Loucy (cell line): ENCODE measurements at regions not wholly inside any gene's neighbourhood (a gene's known extent, or its start where the extent isn't known, plus 50 kb on each side); places are given as distances from the start of the nearest gene placed in this dataset.

Experiments used
- H2AFZ ChIP-seq: fragments of 200-600 bp; sonication (generic); 2 replicates; pipeline ENCODE4 v1.6.0; 2016; ENCODE audit warnings: antibody characterized with exemption, mild to moderate bottlenecking, low read length, moderate library complexity
- H3F3A ChIP-seq: fragments of 200-600 bp; 2 replicates; pipeline ENCODE4 v1.6.0; 2016; ENCODE audit warnings: antibody characterized with exemption, low read depth, mild to moderate bottlenecking
- H3K27me3 ChIP-seq: fragments of 200-600 bp; sonication (generic); 2 replicates; pipeline ENCODE4 v1.6.1; 2014; ENCODE audit warnings: low read length, mild to moderate bottlenecking; ENCODE audit not compliant: insufficient read depth, poor library complexity, severe bottlenecking
- H3K36me3 ChIP-seq: fragments of 200-600 bp; sonication (generic); 2 replicates; pipeline ENCODE4 v1.6.1; 2016; ENCODE audit warnings: low read length; ENCODE audit not compliant: insufficient read depth
- H3K4me1 ChIP-seq: fragments of 200-600 bp; sonication (generic); 2 replicates; pipeline ENCODE4 v1.5.1; 2014; ENCODE audit warnings: low read length, mild to moderate bottlenecking; ENCODE audit not compliant: insufficient read depth, poor library complexity, severe bottlenecking
- H3K4me2 ChIP-seq: fragments of 200-600 bp; sonication (generic); 2 replicates; pipeline ENCODE4 v1.6.0; 2014; ENCODE audit warnings: antibody characterized with exemption, low read length, low read depth, mild to moderate bottlenecking; ENCODE audit not compliant: poor library complexity, severe bottlenecking
- H3K4me3 ChIP-seq: fragments of 200-600 bp; sonication (generic); 2 replicates; pipeline ENCODE4 v1.5.1; 2014; ENCODE audit warnings: low read length, mild to moderate bottlenecking, mixed read lengths; ENCODE audit not compliant: poor library complexity, severe bottlenecking
- H3K79me2 ChIP-seq: fragments of 200-600 bp; sonication (generic); 2 replicates; pipeline ENCODE4 v1.6.1; 2014; ENCODE audit warnings: low read length; ENCODE audit not compliant: insufficient read depth
- H3K9ac ChIP-seq: fragments of 200-600 bp; sonication (generic); 2 replicates; pipeline ENCODE4 v1.6.0; 2014; ENCODE audit warnings: mild to moderate bottlenecking, low read depth, low read length, moderate library complexity; ENCODE audit not compliant: poor library complexity, severe bottlenecking
- H3K9me2 ChIP-seq: fragments of 200-600 bp; sonication (generic); replicated peaks from 2 replicates; pipeline ENCODE4 v1.6.1; 2016; ENCODE audit warnings: low read depth, low read length, mixed read lengths
- H3K9me3 ChIP-seq: fragments of 200-600 bp; sonication (generic); 2 replicates; pipeline ENCODE4 v1.6.1; 2014; ENCODE audit warnings: mild to moderate bottlenecking, antibody characterized with exemption, low read length, low read depth; ENCODE audit not compliant: insufficient read depth
- H4K20me1 ChIP-seq: fragments of 200-600 bp; sonication (generic); 2 replicates; pipeline ENCODE4 v1.6.0; 2014; ENCODE audit warnings: antibody characterized with exemption, low read length, mild to moderate bottlenecking; ENCODE audit not compliant: insufficient read depth, poor library complexity, severe bottlenecking
- EZH2phosphoT487 ChIP-seq: fragments of 200-600 bp; IDR thresholded peaks from 2 replicates; pipeline ENCODE4 v1.6.1; 2018; ENCODE audit warnings: antibody characterized with exemption, mild to moderate bottlenecking, moderate library complexity, borderline replicate concordance
- TF ChIP-seq, protein P1 (sequence below): fragments of 200-600 bp; sonication (generic); conservative IDR thresholded peaks from 2 replicates; pipeline ENCODE4 v1.5.1; 2014; ENCODE audit warnings: mild to moderate bottlenecking, antibody characterized with exemption, low read length

DNA sequence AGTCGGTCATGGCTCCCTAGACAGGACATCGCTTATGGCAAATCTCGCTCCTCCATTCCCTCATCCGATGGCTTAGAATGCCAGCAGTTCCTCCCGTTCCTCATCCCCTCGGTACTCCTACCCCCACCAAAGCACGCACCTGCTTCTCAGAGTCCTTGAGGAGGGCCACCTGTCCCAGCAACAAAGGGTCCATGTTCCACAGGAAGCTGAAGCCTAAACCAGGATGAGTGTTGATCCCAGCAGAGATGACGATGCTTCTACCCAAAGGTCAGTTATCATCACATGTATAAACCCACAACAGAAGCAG, 111.2 kb downstream of the THBS2 start:
- no peak overlapping the region for H3K9ac ChIP-seq
- H2AFZ ChIP-seq = no peak overlapping the region
- no peaks in the 10 kb centered on the region for H3K27me3 ChIP-seq
- peaks cover 8% of the 10 kb centered on the region; the same call in 1 of the 2 replicates for H3K9me3 ChIP-seq
- no peaks in the 10 kb centered on the region for H3K36me3 ChIP-seq
- no peaks in the 10 kb centered on the region for H3K9me2 ChIP-seq
- H4K20me1 ChIP-seq = no peaks in the 10 kb centered on the region
- H3F3A ChIP-seq = no peaks in the 10 kb centered on the region
- H3K4me2 ChIP-seq = no peak overlapping the region
- H3K79me2 ChIP-seq = no peaks in the 10 kb centered on the region
- no peak for TF ChIP-seq EZH2phosphoT487
- TF ChIP-seq, protein P1, sequence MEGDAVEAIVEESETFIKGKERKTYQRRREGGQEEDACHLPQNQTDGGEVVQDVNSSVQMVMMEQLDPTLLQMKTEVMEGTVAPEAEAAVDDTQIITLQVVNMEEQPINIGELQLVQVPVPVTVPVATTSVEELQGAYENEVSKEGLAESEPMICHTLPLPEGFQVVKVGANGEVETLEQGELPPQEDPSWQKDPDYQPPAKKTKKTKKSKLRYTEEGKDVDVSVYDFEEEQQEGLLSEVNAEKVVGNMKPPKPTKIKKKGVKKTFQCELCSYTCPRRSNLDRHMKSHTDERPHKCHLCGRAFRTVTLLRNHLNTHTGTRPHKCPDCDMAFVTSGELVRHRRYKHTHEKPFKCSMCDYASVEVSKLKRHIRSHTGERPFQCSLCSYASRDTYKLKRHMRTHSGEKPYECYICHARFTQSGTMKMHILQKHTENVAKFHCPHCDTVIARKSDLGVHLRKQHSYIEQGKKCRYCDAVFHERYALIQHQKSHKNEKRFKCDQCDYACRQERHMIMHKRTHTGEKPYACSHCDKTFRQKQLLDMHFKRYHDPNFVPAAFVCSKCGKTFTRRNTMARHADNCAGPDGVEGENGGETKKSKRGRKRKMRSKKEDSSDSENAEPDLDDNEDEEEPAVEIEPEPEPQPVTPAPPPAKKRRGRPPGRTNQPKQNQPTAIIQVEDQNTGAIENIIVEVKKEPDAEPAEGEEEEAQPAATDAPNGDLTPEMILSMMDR = no peak
- H3K4me3 ChIP-seq = no peak overlapping the region
- no peaks in the 10 kb centered on the region for H3K4me1 ChIP-seq

DNA sequence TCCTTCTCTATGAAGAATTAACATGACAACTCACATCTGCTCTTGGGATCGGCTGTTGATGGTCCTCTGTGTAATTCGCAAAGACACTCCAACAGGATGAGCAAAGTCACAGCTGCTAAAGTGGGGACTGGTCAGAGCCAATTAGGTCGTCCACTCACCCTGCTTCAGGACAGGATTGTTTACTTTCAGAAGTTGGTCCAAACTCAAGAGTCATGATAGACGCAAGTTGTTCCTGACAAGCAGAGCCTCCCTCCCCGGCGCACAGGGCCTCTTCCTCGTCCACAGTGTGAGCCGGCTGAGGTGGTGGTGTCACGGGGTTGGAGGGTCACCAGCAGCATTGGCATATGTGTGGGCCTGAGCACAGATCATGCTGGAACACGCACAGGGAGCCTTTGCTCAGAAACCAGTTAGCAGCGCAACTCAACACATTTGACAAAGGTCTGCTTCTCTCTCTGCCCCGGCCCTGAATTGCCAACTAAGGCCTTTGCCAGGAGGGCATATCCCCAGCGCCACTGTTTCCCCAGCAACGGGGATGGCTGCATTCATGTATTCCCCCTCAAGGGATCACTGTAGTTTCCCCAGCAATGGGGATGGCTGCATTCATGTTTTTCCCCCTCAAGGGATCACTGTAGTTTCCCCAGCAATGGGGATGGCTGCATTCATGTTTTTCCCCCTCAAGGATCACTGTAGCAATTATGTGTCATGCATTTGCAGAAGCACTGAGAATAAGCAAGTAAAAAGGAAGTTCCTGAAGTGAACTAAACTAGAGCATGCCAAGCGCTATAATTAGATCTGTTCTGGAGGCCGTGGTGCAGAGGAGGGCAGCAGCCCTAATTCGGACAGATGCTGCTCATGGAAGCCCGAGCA, 111.7 kb downstream of the THBS2 start:
- Histone ChIP-seq H3K4me1 (no peaks in the 10 kb centered on the region), H3K9ac (no peak overlapping the region), H3K9me2 (no peaks in the 10 kb centered on the region), H3K9me3 (peaks cover 5% of the 10 kb centered on the region; the same call in 1 of the 2 replicates), H4K20me1 (no peaks in the 10 kb centered on the region), H3K36me3 (no peaks in the 10 kb centered on the region), H3F3A (no peaks in the 10 kb centered on the region), H3K4me2 (no peak overlapping the region), H2AFZ (no peak overlapping the region), H3K79me2 (no peaks in the 10 kb centered on the region), H3K4me3 (no peak overlapping the region), H3K27me3 (no peaks in the 10 kb centered on the region)
- TF ChIP-seq, protein P1 = no peak

DNA sequence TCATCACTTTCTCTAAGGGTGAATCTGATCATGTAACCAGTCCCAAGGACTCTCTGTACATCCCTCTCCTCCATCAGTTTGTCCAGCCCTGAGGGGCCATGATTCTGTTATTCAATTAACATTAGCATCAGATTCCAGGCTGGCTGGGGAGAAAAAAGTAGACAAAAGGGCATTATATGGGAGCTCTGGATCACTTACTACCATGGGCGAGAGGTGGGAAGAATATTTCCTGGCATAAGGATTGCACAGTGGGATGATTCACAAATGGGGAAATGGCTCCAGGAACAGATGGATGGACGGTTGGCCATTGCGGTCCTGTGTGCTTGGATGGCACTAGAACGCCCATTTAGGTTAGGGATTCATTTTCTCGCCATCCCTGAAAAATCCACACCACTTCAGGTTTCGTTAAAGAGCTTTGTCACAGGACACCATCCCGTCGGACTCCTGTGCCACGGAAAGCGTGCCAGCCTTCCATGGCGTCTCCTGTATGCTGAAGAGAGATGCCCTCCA, 112.6 kb downstream of the THBS2 start:
- no peaks in the 10 kb centered on the region for H3K4me1 ChIP-seq
- peaks cover 3% of the 10 kb centered on the region; the same call in 1 of the 2 replicates for H3K9me3 ChIP-seq
- H4K20me1 ChIP-seq = no peaks in the 10 kb centered on the region
- H3K9ac ChIP-seq = no peak overlapping the region
- no peaks in the 10 kb centered on the region for H3F3A ChIP-seq
- no peaks in the 10 kb centered on the region for H3K27me3 ChIP-seq
- no peaks in the 10 kb centered on the region for H3K36me3 ChIP-seq
- no peak overlapping the region for H3K4me2 ChIP-seq
- no peak for TF ChIP-seq EZH2phosphoT487
- TF ChIP-seq, protein P1 = no peak
- no peaks in the 10 kb centered on the region for H3K9me2 ChIP-seq
- no peaks in the 10 kb centered on the region for H3K79me2 ChIP-seq
- H2AFZ ChIP-seq = no peak overlapping the region
- no peak overlapping the region for H3K4me3 ChIP-seq
